GM21381 (cell line): ENCODE measurements at regions not wholly inside any gene's neighbourhood (a gene's known extent, or its start where the extent isn't known, plus 50 kb on each side); places are given as distances from the start of the nearest gene placed in this dataset.

ENCODE experiments used
- ATAC-seq: cut with Tn5 transposase; IDR thresholded peaks from one replicate; pipeline ENCODE4 v1.9.1; 2021; ENCODE audit warnings: mild to moderate bottlenecking, moderate library complexity; ENCODE audit not compliant: unreplicated experiment

- no peak for ATAC-seq
These were observed 102.4 kb upstream of the TLR3 start for GRCh38 chr4:185966549-185966948.

GRCh38 chr4:185966997-185967775 is 101.8 kb upstream of the TLR3 start:
- ATAC-seq, result no peak

- ATAC-seq, result no peak
These were observed 99.3 kb upstream of the TLR3 start for GRCh38 chr4:185969657-185970056.

DNA sequence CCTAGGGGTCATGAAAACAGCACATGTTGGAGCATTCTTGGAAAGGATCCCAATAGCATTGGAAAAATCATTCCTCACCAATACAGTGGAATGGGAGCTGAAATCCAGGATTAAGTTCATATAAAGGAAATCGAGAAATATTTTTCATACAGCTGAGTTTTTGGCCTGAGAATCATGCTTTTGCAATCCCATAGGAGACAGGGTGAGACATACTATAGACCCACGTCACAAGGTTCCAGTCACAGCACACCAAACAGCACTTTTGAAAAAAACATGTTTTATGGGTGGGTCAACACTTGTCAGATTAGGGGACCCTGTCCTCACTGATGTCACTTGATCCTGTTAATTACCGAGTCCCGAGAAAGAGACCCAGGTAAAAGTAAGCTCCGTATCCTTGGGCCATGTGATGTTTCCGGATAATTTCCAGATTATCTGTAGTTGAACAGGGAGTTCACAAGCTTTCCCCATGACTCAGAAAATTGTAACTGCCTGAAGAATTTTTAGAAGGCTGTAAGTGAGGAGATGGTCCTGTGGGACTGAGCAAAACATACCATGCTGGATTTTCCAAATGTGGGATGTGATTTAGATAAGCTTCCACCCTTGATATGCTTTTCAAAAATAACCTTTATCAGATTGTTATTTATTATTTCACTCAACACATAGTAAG is 80.9 kb upstream of the TLR3 start:
- no peak for ATAC-seq

GRCh38 chr4:185991770-185992169 is 77.2 kb upstream of the TLR3 start:
- no peak for ATAC-seq

DNA sequence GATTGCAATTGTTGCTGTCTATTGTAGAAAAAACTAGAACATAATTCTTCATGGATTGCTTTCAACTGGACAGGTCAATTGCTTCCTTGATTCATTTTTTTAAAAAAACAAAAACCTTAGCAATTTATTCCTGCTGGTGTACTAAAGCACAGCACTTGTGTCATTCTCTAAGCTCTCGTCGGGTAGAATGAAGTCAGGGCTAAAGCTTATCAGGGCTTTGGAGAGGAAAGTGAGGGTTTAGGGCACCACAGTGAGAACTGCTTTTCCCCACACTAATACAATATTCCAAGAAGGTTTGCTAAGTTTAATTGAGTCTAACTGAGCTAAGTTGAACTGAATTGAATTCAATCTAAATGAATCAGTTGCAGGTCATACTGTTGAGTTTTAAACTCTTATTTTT is 76.4 kb upstream of the TLR3 start:
- no peak for ATAC-seq

GRCh38 chr4:185993328-185993973 is 75.5 kb upstream of the TLR3 start:
- ATAC-seq, result no peak

DNA sequence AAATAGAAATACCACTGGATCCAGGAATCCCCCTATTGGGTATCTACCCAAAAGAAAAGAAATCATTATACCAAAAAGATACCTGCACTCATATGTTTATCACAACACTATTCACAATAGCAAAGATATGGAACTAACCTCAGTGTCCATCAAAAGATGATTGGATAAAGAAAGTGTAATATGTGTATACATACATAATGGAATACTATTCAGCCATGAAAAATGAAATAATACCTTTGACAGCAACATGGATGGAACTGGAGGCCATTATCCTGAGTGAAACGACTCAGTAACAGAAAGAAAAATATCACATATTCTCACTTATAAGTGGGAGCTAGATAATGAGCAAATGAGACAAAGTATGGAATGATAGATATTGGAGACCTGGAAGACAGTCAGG is 74.2 kb upstream of the TLR3 start:
- no peak for ATAC-seq

GRCh38 chr4:185995665-185996064 is 73.3 kb upstream of the TLR3 start:
- no peak for ATAC-seq

- no peak for ATAC-seq
These were observed 71.7 kb upstream of the TLR3 start for GRCh38 chr4:185997296-185997695.

- no peak for ATAC-seq
These were observed 70.2 kb upstream of the TLR3 start for GRCh38 chr4:185998791-185999190.

DNA sequence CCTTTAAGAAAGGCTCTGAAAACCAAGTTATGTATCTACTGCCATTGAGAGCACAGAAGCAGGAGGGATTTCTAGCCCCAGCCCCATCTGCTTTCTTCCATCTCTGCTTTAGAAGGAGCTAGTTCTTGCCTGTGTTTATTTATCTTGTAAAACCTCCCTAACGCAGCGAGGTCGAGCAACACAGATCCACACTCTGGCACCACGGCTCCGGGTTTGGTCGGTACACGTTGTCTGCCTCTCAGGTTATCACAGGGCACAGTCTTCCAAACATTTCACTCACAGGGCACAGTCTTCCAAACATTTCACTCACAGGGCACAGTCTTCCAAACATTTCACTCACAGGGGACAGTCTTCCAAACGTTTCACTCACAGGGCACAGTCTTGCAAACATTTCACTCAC is 69.7 kb upstream of the TLR3 start:
- ATAC-seq, result no peak

DNA sequence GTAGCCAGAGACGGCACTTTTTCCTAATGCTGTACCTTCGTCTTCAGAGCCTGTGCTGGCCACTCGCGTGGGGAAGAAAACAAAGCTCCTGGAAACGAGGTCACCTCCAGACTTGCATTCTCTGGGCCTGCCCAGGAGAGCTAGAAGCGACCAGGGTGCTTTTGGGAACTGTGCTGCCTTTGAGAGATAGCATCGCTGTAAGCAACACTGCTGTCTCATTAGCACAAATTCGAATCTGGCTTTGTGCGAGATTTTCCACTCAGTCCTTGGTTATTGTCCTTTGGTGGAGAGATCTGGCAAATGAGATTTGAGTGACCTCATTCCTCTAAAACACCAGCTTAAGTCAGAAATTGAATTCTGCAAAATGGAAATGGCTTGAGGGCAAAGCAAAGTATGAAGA is 66.1 kb upstream of the TLR3 start:
- no peak for ATAC-seq

DNA sequence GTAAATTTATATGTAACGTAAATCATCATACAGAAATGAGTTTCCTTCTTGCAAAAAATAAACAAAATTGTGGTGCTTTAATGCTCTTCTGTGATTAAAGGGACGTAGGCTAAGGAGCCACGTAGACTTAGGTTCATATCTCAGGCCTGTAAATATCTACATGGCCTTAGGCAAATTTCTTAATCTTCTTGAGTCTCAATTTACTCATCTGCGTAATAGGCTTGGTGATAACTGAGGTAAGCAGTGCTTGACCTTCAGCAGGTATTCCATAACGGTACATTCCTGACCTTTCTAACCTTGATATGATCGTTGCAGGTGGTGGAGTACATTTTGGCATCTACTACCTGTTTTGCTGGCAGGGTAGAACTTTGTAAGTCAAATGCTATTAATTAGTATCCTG is 65.2 kb upstream of the TLR3 start:
- ATAC-seq, result no peak

GRCh38 chr4:186008057-186008456 is 60.9 kb upstream of the TLR3 start:
- ATAC-seq, result no peak

DNA sequence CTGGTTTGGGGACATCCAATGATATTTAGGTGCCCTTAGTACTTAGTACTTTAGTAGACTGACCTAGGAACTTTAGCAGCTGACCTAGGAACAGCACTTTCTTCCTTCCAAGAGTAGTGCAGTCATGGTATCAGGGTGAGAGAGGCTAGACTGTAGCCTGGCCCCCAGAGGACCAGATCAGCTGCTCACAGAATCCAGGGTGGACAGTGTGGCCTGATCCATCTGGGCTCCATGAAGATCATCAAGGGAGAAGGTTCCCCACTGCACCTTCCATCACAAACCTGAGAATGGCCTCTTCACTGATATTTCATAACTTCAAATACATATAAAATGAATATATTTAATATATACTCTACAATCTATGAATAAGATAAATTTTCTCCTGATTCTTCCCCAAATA is 59.0 kb upstream of the TLR3 start:
- ATAC-seq, result no peak

GRCh38 chr4:186010821-186011220 is 58.1 kb upstream of the TLR3 start:
- no peak for ATAC-seq

DNA sequence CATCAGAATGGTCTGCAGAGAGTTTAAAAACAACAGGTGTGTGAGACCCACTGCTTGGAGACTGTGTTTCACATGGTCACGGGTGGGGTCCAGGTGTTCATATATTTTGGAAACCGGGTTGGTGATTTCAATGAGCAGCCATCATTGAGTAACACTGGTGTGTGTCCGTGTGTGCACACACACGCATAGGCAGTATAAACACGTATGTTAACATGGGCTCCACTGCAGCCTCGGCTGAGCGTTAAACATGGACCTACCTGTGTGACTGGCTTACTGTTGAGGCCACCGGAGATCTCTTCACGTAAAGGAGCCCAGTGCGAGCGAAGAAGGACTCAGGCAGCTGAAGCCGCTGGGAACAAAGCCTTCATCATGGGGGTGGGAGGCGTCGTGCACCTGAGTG is 56.9 kb upstream of the TLR3 start:
- no peak for ATAC-seq

DNA sequence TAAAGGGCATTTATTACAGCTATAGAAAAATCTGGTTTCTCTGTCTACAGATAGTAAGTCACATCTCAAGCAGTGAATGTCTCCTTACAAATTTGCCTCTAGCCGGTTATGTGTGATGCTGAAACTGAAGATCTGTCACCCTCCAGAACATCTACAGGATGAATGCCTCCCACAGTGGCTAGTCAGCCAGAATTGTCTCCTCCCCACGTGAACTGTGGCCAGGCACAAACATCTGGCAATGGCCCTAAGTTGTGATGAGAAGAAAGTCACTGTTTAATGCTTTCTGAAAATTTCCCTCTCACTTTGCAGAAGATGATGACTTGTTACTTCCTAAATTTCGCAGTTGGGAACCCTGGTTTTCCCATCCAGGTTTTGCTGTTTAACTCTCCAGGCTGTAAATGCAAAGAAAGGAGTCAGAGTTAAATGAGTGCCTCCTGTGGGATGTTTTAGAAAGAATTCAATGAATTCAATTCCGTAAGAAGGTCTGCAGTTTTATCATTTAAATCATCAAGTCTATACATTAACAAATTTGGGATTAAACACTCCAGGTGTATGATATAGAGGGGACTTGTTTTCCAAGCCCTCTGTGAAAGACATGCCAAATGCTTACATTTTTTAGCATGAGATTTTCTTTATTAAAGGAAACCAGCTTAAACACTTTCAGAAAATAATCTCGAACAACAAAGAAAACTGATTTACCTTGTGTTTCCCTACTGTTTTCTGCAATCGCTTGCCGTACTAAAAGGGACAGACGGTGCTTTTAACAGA is 55.4 kb upstream of the TLR3 start:
- no peak for ATAC-seq

DNA sequence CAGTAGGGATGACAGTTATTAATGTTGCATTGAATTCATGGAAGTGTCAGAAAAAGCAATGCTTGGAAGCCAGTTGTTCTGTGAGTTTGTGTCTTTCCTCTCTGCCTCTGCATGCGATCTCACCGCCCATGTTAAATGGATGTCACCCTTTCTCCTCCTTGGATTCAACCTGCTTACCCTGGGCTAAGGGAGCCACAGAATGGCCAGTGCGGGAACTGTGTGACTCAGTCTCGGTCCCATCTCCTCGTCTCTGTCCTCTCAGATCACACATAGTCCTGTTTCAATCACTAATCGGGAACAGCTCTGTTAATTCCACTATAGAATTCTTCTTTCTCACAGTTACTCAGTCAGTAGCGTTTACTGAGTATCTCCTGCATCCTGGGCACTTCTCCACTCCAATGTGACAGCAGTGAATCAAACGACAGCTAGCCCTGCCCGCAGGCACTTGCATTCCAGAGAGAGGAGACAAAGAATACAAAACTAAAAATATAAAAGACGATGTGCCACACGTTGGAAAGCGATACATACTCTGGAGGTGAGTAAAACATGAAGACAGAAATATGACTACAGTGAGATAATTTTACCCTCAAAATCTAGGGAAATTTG is 53.6 kb upstream of the TLR3 start:
- ATAC-seq, result no peak

DNA sequence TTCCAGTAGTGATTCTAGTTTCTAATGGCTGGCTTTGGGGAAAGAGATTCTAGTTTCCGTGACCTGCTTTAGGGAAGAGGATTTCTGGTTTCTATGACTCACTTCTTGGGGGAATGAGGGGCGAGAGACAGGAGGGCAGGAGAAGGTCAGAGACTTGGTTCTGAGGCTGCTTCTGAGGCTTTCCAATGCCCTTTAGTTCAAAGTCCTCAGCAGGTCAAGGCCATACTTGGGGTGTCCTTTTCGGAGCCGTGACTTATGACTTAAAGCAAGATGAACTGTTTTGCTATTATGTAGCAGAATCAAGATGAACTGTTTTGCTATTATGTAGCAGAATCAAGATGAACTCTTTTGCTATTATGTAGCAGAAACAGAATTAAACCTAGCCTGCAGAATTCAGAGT is 52.2 kb upstream of the TLR3 start:
- no peak for ATAC-seq
